ENCODE measurements at regions not wholly inside any gene's neighbourhood (a gene's known extent, or its start where the extent isn't known, plus 50 kb on each side); places are given as distances from the start of the nearest gene placed in this dataset.

DNA sequence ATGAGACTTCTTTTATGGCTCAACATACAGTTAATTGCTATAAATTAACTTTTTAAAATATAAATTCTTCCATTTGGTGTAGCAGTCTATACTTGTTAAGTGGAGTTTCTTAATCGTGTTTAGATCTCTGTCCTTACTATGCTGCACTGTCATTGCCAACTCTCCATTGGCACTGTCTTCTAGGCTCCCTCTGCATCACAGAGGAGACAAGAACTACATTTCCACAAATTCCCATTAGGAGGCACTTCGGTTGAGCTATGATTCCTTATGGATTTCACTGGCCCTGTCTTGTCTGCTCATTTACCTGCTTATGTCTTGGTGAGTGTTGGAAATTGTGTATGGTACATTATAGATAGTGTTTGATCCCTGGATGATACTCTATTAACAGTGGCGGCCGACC lies 630.9 kb upstream of the ATXN7L3B start:
- TF ChIP-seq, protein P1, sequence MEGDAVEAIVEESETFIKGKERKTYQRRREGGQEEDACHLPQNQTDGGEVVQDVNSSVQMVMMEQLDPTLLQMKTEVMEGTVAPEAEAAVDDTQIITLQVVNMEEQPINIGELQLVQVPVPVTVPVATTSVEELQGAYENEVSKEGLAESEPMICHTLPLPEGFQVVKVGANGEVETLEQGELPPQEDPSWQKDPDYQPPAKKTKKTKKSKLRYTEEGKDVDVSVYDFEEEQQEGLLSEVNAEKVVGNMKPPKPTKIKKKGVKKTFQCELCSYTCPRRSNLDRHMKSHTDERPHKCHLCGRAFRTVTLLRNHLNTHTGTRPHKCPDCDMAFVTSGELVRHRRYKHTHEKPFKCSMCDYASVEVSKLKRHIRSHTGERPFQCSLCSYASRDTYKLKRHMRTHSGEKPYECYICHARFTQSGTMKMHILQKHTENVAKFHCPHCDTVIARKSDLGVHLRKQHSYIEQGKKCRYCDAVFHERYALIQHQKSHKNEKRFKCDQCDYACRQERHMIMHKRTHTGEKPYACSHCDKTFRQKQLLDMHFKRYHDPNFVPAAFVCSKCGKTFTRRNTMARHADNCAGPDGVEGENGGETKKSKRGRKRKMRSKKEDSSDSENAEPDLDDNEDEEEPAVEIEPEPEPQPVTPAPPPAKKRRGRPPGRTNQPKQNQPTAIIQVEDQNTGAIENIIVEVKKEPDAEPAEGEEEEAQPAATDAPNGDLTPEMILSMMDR (conservative IDR thresholded peaks at IDR 0.05; ENCODE audit: low read depth, low read length): no peak
- TF ChIP-seq EZH2 (IDR thresholded peaks at IDR 0.05; ENCODE audit: borderline replicate concordance, low read depth, low read length, poor library complexity, severe bottlenecking): no peak

All from A673 (cell line).